Neural progenitor cell (in vitro differentiated cells): ENCODE measurements at regions not wholly inside any gene's neighbourhood (a gene's known extent, or its start where the extent isn't known, plus 50 kb on each side); places are given as distances from the start of the nearest gene placed in this dataset.
A peak's percentile ranks its signal among the peaks of the same experiment; 100 is the strongest.

Source experiments
- DNase-seq: peaks from one replicate; pipeline ENCODE4 v3.0.0-alpha.2; 2016; ENCODE audit warnings: low spot score
- H2AFZ ChIP-seq: fragments of 200-600 bp; sonication (generic); replicated peaks from 2 replicates; pipeline ENCODE4 v1.6.1; 2016; ENCODE audit warnings: antibody characterized with exemption
- H3F3A ChIP-seq: fragments of 200-600 bp; sonication (generic); 2 replicates; pipeline ENCODE4 v1.6.1; 2016; ENCODE audit warnings: antibody characterized with exemption, low read depth
- H3K27ac ChIP-seq: fragments of 200-600 bp; sonication (generic); 2 replicates; pipeline ENCODE4 v1.5.1; 2016; ENCODE audit warnings: mild to moderate bottlenecking
- H3K27me3 ChIP-seq: fragments of 200-600 bp; sonication (generic); 2 replicates; pipeline ENCODE4 v1.6.1; 2016; ENCODE audit warnings: mild to moderate bottlenecking, moderate library complexity
- H3K36me3 ChIP-seq: fragments of 200-600 bp; sonication (generic); 2 replicates; pipeline ENCODE4 v1.5.1; 2016
- H3K4me1 ChIP-seq: fragments of 200-600 bp; sonication (generic); 2 replicates; pipeline ENCODE4 v1.6.1; 2016; ENCODE audit warnings: mixed run types
- H3K4me2 ChIP-seq: fragments of 200-600 bp; sonication (generic); 2 replicates; pipeline ENCODE4 v1.6.1; 2016
- H3K4me3 ChIP-seq: fragments of 200-600 bp; sonication (generic); 2 replicates; pipeline ENCODE4 v1.5.1; 2016
- H3K79me2 ChIP-seq: fragments of 200-600 bp; sonication (generic); 2 replicates; pipeline ENCODE4 v1.6.1; 2016; ENCODE audit warnings: low read depth
- H3K9ac ChIP-seq: fragments of 200-600 bp; sonication (generic); 2 replicates; pipeline ENCODE4 v1.6.1; 2016
- H3K9me3 ChIP-seq: fragments of 200-600 bp; sonication (generic); 2 replicates; pipeline ENCODE4 v1.5.1; 2016; ENCODE audit warnings: low read depth
- H4K20me1 ChIP-seq: fragments of 200-600 bp; sonication (generic); 2 replicates; pipeline ENCODE4 v1.6.1; 2016; ENCODE audit warnings: low read depth
- H3K27ac Mint-ChIP-seq: 3 replicates; pipeline ENCODE4 v1.8.0; 2021; ENCODE audit warnings: mixed read lengths
- H3K27me3 Mint-ChIP-seq: 2 replicates; pipeline ENCODE4 v1.8.0; 2022; ENCODE audit warnings: low read depth, mild to moderate bottlenecking, inconsistent platforms, moderate library complexity, mixed read lengths; ENCODE audit not compliant: insufficient read depth
- H3K36me3 Mint-ChIP-seq: 3 replicates; pipeline ENCODE4 v1.8.0; 2021; ENCODE audit warnings: mixed read lengths
- H3K4me1 Mint-ChIP-seq: 3 replicates; pipeline ENCODE4 v1.8.0; 2021; ENCODE audit warnings: mixed read lengths
- H3K4me3 Mint-ChIP-seq: 3 replicates; pipeline ENCODE4 v1.8.0; 2021; ENCODE audit warnings: mild to moderate bottlenecking, moderate library complexity, mixed read lengths
- H3K9me3 Mint-ChIP-seq: 3 replicates; pipeline ENCODE4 v1.8.0; 2020; ENCODE audit warnings: mixed read lengths
- EZH2 ChIP-seq: fragments of 200-600 bp; sonication (generic); IDR thresholded peaks from 2 replicates; pipeline ENCODE4 v1.6.1; 2017; ENCODE audit warnings: antibody characterized with exemption, mild to moderate bottlenecking, moderate library complexity
- EZH2phosphoT487 ChIP-seq: fragments of 200-600 bp; sonication (generic); IDR thresholded peaks from 2 replicates; pipeline ENCODE4 v1.6.1; 2017; ENCODE audit warnings: antibody characterized with exemption
- TF ChIP-seq, protein P1 (sequence below): fragments of 200-600 bp; sonication (generic); IDR thresholded peaks from 2 replicates; pipeline ENCODE4 v1.5.1; 2017; ENCODE audit warnings: antibody characterized with exemption, mild to moderate bottlenecking

DNA sequence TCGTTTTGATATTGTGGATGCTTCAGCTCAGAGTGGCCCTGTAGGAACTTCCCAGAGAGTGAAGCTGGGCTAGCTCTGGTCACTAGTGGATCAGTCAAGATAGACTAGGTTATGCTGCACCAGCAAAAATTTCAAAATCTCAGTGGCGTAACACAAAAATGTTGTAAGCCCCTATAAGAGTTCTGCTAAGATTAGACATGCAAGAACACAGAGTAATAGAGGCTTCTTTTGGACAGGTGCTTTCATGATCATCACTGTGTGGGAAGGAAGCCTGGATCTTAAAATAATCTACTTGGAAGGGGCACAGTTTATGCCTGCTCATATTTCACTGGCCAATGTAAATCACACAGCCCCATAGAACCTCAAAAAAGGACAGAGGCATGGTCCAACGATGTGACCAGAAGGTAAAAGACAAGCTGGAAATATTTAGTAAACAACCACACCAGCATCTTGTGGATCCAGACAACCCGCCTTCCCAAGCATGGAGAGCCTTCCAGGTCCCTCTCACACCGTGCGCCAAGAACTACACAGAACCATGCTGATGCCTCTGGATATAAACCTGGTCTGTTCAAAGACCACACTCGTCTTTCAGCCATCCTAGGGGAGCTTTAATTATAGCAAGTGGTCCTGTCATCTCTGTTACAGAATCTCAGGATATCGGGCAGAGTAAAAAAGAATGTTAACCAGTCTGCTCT, 554.3 kb downstream of the EPHB1 start:
- H3K27me3 ChIP-seq: no peaks in the 10 kb centered on the region
- H3K4me2 ChIP-seq: no peak overlapping the region
- Mint-ChIP-seq H3K27ac (no peak overlapping the region), H3K4me1 (no peaks in the 10 kb centered on the region), H3K36me3 (no peaks in the 10 kb centered on the region), H3K4me3 (no peak overlapping the region), H3K27me3 (peaks cover 3% of the 10 kb centered on the region), H3K9me3 (no peaks in the 10 kb centered on the region)
- no peak overlapping the region for H3K9ac ChIP-seq
- H3F3A ChIP-seq: no peaks in the 10 kb centered on the region
- H3K36me3 ChIP-seq: peaks cover 3% of the 10 kb centered on the region
- peaks cover 7% of the 10 kb centered on the region for H3K4me1 ChIP-seq
- no peak for DNase-seq
- no peaks in the 10 kb centered on the region for H3K79me2 ChIP-seq
- no peaks in the 10 kb centered on the region for H3K9me3 ChIP-seq
- no peak overlapping the region for H3K4me3 ChIP-seq
- TF ChIP-seq EZH2phosphoT487 (no peak), EZH2 (no peak)
- TF ChIP-seq, protein P1, sequence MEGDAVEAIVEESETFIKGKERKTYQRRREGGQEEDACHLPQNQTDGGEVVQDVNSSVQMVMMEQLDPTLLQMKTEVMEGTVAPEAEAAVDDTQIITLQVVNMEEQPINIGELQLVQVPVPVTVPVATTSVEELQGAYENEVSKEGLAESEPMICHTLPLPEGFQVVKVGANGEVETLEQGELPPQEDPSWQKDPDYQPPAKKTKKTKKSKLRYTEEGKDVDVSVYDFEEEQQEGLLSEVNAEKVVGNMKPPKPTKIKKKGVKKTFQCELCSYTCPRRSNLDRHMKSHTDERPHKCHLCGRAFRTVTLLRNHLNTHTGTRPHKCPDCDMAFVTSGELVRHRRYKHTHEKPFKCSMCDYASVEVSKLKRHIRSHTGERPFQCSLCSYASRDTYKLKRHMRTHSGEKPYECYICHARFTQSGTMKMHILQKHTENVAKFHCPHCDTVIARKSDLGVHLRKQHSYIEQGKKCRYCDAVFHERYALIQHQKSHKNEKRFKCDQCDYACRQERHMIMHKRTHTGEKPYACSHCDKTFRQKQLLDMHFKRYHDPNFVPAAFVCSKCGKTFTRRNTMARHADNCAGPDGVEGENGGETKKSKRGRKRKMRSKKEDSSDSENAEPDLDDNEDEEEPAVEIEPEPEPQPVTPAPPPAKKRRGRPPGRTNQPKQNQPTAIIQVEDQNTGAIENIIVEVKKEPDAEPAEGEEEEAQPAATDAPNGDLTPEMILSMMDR: no peak
- no peak overlapping the region for H3K27ac ChIP-seq
- H2AFZ ChIP-seq: no peak overlapping the region
- no peaks in the 10 kb centered on the region for H4K20me1 ChIP-seq

DNA sequence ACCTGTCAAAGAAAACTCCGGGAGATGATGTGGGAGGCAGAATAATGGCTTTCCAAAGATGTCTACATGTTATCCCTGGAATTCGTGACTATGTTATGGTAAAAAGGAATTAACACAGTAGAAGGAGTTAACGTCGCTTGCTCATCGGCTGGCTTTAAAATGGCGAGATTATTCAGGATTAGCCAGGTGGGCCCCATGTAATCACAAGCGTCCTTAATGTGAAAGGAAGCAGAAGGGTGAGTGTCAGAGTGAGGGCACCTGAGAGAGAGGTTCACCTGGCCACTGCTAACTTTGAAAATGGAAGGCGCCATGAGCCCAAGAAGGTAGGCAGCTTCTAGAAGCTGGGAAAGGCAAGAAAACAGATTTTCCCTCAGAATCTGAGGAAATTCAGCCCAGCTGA, 557.2 kb downstream of the EPHB1 start:
- DNase-seq: peak; percentile 13
- Histone ChIP-seq H3K9me3 (peaks cover 3% of the 10 kb centered on the region), H4K20me1 (no peaks in the 10 kb centered on the region), H3F3A (no peaks in the 10 kb centered on the region), H3K27ac (no peak overlapping the region), H3K9ac (no peak overlapping the region), H3K4me3 (no peak overlapping the region), H3K4me2 (no peak overlapping the region), H3K4me1 (peaks cover 11% of the 10 kb centered on the region), H3K79me2 (no peaks in the 10 kb centered on the region), H3K27me3 (no peaks in the 10 kb centered on the region), H3K36me3 (peaks cover 7% of the 10 kb centered on the region), H2AFZ (no peak overlapping the region)
- Mint-ChIP-seq H3K36me3 (no peaks in the 10 kb centered on the region), H3K9me3 (no peaks in the 10 kb centered on the region), H3K27ac (no peak overlapping the region), H3K4me3 (no peak overlapping the region), H3K4me1 (peaks cover 5% of the 10 kb centered on the region), H3K27me3 (peaks cover 7% of the 10 kb centered on the region)
- TF ChIP-seq EZH2phosphoT487 (no peak), EZH2 (no peak)
- TF ChIP-seq, protein P1: no peak

DNA sequence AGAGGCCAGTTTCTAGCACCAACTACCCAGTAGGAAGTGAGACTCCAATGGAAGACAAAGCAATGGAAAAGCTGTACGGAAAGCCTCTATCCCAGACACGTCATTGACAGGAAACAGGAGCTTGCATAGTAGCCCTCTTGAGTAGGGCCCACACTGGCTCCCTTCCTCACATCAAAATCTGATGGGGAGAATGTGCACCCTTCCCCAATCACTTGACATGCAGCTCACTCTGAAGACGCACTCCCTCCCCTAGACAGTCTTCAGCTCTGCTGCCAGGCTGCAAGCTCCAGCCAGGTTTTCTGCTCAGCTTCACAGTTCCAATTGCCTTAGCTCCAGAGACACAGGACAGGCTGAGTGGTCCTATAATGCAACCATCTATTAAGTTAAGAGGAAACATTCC, 567.8 kb downstream of the EPHB1 start:
- no peaks in the 10 kb centered on the region for H3K27me3 ChIP-seq
- no peak overlapping the region for H3K27ac ChIP-seq
- H3K79me2 ChIP-seq: no peaks in the 10 kb centered on the region
- Mint-ChIP-seq H3K36me3 (no peaks in the 10 kb centered on the region), H3K27me3 (peaks cover 4% of the 10 kb centered on the region), H3K4me3 (no peak overlapping the region), H3K9me3 (no peaks in the 10 kb centered on the region), H3K27ac (no peak overlapping the region), H3K4me1 (peaks cover 2% of the 10 kb centered on the region)
- H4K20me1 ChIP-seq: no peaks in the 10 kb centered on the region
- no peaks in the 10 kb centered on the region for H3F3A ChIP-seq
- no peaks in the 10 kb centered on the region for H3K36me3 ChIP-seq
- no peak overlapping the region for H2AFZ ChIP-seq
- no peaks in the 10 kb centered on the region for H3K9me3 ChIP-seq
- H3K4me3 ChIP-seq: no peak overlapping the region
- DNase-seq: no peak
- H3K9ac ChIP-seq: no peak overlapping the region
- no peak for TF ChIP-seq EZH2phosphoT487
- TF ChIP-seq, protein P1: no peak
- no peak for TF ChIP-seq EZH2
- no peak overlapping the region for H3K4me2 ChIP-seq
- H3K4me1 ChIP-seq: peaks cover 2% of the 10 kb centered on the region
